Jurkat, Clone E6-1 (cell line): ENCODE measurements at regions not wholly inside any gene's neighbourhood (a gene's known extent, or its start where the extent isn't known, plus 50 kb on each side); places are given as distances from the start of the nearest gene placed in this dataset.

Source experiments
- DNase-seq: peaks from one replicate; pipeline ENCODE4 v3.0.0-alpha.2; 2011; ENCODE audit warnings: low read depth, low spot score
- H3K4me3 ChIP-seq: 2 replicates; pipeline ENCODE4 v1.5.1; 2011; ENCODE audit warnings: mild to moderate bottlenecking, low read length, control low read depth, moderate library complexity

DNA sequence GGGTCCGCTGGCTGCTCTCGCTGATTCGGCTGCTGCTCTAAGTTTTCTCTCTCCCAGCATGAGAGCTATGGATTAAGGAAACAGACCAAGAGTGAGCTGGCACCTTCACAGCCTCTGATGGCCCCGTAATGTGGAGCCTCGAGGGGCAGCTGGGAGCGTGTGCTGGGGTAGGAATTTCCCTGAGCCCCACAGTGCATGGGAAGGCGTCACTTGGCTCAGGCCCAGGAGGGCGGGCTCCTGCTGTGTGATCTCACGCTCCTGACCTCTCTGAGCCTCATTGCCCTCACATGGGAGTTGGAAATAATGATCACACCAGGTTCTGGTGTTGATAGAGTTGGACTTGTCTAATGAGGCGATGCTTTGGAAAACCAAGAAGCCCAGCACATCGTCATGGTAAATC is 238.6 kb upstream of the CRY1 start:
- DNase-seq, result no peak
- H3K4me3 ChIP-seq, result no peak overlapping the region

DNA sequence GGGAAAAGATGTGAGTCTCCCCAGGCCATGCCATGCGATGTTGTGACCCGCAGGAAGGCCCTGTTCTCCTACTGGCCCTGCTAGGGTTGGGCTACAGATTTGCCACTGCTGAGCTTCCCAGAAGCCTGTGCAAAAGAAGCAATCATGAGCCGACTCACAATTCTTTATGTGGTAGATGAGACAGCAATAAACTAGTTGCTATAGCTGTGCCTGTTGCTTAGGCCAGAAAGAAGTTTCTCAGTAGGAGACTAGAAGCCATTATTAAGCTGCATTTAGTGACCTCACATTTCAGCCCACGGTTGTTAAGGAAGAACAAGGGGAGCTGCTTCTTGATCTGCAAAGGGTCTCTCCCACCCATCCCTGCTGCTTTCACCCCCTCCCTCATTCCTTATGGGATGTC is 239.4 kb upstream of the CRY1 start:
- no peak overlapping the region for H3K4me3 ChIP-seq
- no peak for DNase-seq

DNA sequence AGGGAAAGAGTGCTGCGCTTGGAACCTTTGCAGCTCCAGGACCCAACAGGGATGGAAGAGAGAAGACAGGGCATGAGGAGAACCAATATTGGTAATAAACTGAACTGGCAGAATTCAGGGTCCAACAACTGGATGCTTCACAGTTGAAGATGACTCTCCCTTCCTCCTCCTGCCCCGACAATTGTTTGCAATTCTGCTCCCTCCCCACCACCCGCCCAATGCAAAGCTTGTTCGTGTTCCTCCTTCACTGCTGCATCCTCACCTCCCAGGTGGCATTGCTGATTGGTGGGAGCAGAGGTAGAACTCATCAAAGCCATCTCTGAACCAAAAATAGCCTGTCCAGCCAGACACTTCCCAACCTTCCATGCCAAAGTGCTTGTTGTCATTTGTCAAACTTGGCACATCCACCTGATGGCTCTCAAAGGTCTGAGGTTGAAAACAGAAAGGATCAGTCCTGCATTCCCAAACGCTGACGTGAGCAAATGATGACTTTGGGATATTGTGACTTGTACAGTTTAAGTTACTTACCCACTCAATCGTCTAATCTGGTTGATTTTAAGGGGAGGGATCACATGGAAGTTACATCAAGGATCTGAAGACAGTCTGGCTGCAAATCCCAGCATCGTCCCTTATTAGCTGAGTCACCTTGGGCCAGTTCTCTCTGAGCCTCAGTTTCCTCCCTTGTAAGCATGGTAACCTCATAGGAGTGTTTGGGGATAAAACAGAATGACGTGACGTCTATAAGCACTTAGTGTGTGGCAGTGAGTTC is 242.6 kb upstream of the CRY1 start:
- no peak overlapping the region for H3K4me3 ChIP-seq

DNA sequence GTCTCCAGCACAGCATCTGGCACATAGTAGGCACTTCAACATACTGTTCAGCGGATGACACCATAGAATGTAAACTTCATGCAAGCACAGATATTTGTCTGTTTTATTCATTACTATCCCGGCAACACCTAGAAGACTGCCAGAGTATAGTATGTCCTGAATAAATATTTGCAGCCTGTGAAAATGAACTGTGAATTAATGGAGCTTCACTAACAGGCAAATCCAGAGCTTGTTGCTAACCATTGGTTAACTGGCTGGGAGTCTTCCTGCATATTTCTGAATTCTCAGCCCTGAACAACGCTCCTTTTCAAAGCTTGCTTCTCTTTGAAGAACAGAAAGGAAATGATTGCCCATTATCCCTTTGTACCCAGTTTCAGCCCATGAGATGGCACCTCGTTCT is 243.3 kb upstream of the CRY1 start:
- H3K4me3 ChIP-seq, result no peak overlapping the region
- no peak for DNase-seq

More for the DNA sequence above, 242.6 kb upstream of the CRY1 start:
- DNase-seq, result no peak

DNA sequence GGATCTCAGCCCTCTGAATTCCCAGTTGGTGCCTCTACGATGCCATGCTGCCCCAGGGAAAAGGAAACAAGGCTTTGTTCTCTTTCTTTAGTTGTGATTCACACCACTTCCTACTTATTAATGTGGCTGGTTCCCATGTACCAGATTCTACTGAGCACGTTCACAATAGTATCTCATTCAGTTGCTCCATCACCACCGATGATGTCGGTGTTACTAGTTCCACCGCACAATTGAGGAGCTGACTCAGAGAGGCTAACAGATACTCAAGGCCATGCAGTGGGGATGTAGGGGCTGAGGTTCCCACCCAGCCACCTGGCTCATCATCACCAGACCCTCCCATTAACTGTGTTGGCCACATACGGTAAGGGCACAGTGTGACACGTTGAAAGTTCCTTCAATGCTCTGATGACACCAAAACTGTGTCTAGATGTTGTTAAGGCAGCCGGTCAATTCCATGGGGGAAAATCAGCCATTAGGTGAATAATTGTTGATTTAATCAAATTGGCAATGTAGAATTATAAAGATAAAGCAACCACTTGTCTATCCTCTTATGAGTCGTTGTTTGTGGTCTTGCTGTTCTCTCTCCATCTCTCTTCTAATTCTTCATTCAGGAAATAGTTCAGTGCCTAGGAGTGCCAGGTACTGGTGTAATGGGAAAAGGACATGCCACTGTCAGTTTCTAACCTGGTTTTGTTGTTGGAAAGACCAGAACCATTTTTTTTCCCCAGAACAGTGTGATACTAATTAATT is 244.2 kb upstream of the CRY1 start:
- no peak overlapping the region for H3K4me3 ChIP-seq

DNA sequence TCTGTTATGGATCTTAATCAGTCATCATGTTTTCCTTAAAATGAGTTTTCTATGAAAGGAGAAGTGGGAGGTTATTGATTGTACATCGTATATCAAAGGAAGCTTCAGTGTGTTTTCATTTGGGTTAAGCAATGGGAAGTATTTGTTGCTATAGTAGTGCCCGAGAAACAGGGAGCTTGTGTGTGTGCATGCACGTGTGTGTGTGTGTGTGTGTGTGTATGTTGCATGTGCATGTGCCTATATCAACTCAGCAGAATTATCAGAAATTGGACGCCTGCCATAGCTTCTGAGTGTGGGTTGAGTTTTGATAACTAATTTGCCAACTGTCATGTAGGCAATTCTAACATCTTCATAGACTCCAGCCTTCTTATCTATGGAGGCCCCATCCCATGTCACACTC is 246.1 kb upstream of the CRY1 start:
- no peak for DNase-seq
- no peak overlapping the region for H3K4me3 ChIP-seq

More for the DNA sequence above, 244.2 kb upstream of the CRY1 start:
- DNase-seq, result no peak

DNA sequence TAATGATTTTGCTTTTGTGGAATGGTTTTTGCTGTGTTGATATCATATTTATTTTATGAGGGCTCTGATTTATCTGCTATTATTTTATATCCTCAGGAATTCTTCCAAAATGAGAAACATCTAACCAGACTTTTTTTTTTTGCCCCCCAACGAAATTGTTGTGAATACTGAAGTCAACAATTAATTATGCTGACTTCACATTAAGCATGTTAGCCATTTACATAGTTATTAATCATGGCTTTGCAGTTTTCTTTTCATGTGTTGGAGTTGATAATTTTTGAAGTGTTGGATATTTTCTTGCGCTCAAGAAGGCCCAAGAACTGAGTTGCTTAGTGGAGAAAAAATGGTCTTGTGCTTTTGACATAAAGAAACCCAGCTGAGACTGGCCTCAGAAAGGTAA is 246.6 kb upstream of the CRY1 start:
- no peak overlapping the region for H3K4me3 ChIP-seq
- DNase-seq, result no peak

DNA sequence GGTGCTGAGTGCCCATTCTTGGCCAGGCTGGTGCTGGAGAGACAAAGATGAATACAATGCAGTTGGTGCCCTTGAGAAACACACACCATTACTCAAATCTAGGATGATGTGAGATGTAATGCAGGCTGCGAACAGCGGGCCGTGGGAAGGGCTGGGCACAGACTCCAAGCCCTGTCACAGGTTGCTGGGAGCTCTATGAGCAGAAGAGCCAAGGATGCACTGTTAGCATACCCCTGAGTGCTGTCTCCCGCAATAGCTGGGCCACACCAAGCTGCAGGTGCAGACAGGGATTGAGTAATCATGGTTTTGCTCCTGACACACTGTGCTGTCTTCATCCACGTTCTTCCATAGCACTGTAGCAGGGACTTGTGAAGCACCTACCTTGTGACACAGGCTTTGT is 247.5 kb upstream of the CRY1 start:
- H3K4me3 ChIP-seq, result no peak overlapping the region
- DNase-seq, result no peak

DNA sequence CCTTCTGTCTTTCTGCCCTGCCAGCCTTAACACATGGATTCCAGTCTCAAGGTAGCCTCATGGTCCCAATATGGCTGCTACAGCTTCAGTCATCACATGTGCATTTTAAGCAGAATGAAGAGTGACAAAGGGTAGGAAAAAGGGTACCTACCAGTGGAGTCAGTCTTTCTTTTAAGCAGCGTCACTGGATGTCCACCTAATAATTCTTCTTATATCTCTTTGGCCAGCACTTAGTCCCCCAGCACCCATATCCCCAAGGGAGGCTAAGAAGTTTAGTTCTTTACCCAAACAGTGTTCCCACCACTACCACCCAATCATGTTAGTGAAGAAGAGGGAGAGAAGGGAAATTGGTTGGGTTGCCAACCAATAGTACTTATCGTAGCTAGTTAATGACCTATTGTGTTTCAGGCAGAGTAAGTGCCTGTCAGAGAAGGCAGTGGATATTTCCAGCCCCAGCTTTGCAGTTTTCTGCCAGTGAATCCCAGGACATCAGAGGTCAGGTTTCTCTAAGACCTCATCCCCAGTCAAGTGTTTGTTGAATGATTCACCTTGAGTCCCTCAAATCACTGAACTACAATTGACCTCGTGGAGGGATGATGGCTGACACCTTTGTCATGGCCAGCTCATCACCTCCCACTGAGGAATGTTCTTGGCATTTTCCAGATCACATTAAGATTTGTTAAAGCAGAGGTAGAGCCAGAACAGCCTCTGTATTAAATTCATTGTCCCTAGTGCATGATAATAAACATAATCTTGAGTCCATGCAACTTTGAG is 250.9 kb upstream of the CRY1 start:
- no peak for DNase-seq
- H3K4me3 ChIP-seq, result no peak overlapping the region

DNA sequence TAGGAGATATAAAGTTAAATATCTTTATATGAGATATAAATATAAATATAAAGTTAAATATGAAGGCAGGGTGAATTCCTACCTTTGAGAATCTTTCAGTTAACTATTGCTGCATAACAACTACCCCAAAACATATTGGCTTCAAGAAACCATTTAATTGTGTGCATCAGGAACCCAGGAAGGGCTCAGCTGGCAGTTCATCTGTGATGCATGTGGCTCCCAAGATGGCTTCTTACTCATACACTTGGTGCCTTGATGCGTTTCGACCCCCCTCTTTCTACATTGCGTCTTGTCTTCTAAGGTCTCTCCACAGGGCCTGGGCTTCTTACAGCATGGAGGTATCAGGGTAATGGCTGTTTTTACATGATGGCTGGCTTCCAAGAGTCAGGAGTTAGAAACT is 253.9 kb upstream of the CRY1 start:
- no peak overlapping the region for H3K4me3 ChIP-seq
- no peak for DNase-seq

DNA sequence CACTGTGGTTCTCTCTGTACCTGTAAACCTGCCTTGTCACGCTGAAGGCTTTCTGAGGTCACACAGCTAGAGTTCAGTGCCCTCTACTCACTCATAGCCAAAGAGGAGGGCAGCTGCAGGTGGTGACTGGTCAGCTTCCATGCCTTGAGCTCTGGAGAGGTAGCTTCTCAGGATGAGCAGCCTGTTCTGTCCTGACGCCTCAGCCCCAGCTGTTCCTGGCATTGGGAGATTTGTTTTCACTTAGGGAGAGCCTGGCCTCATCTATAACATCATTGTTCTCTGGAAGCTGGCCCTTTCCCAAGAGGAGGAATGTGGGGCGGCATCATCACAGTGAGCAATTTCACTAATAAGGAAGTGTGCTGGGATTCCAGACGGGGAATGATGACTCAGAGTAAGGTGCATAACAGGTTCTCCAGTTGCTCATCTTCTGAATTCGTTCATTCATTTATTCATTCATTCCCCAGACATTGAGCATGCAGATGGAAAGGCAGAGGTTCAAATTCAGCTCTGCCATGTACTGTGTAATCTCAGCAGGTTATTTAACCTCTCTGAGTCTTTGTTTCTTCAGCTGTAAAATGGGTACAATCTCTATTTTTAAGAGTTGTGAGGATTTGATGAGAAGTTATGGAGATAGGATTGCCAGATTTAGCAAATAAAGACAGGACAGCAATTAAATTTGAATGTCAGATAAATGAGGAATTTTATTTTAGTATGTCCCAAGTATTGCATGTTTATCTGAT is 255.8 kb upstream of the CRY1 start:
- no peak for DNase-seq
- no peak overlapping the region for H3K4me3 ChIP-seq

DNA sequence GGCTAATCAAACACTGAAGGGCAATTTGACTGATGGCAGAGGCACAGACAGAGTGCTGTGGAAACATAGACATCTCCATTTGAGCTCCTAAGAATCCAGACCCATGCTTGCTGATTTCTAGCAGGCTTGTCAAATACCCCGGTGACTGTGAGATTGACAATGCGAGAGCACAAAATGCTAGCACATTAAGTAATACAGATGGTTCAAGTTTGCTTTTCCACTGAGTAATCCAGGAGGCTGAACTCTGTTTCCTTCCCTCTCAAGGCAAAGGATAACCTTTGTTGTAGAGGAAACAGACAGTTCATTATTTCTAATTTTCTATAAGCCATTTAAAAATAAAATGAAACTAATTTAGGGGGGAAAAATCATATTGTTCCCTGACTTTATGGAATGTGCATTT is 256.5 kb upstream of the CRY1 start:
- DNase-seq, result no peak
- no peak overlapping the region for H3K4me3 ChIP-seq

DNA sequence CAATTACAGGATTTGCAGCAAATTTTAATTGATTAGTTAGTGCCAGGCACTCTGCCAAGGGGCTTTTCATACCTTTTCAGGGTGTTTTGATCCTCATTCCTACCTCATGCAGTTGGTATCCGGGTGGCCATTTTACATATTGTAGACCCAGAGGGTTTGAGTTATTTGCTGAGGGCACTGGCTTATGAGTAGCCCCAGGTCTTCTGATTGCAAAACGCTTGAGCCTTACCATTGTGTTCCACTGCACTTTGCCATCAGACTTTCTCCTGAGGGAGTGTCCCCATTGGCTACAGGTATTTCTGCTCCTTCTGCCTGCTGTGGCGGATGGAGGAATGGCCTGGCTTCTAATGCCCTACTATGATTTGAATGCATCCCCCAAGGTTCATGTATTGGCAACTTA is 257.8 kb upstream of the CRY1 start:
- DNase-seq, result no peak
- no peak overlapping the region for H3K4me3 ChIP-seq

DNA sequence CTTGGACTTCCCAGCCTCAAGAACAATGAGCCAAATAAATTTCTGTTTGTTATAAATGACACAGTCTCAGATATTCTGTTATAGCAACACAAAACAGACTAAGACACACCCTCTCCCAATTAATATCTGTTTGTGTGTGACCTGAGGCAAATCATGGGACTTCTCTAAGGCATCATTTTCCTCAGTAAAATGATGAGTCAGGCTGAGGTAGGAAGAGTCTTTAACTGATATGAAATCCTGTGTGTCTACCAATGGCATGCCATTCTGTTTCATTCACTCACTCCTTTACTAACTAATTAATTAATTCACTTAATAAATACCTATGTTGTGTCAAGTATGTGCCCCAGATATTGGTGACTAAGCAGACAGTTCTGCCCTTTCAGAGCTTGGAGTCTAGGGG is 258.4 kb upstream of the CRY1 start:
- no peak for DNase-seq
- no peak overlapping the region for H3K4me3 ChIP-seq

DNA sequence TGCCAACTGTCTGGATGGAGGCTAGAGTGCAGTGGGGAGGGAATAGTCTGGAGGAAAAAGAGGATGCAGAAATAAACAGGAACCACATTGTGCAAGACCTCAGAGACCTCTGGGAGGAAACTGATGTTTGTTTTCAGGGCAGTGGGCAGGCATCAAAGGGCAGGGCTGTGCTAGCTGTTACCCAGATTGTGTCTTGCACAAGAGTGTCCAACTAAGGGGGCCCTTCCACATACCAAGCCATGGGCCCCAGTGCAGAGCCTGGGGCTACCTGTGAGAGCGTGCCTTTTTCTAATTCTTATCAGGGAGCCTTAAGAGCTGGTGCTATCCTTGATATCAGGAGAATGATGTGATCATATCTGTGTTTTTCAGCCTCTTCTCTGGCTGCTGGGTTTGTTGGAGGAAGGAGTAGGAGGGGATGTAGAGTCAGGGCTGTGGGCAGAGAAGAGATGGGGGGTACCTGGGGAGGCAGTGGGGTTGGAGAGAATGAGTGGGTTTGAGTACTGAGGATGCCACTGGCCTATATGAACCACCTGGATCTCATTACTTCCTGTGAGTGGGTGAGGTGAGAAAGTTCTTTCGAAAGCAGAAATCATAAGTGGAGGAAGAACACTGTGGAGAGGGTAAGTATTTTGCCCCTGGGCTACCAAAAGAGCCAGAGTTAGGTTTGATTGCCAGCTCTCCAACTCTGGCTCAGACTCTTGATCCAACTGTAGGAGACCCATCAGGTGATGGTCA is 259.2 kb upstream of the CRY1 start:
- DNase-seq, result no peak
- H3K4me3 ChIP-seq, result no peak overlapping the region

DNA sequence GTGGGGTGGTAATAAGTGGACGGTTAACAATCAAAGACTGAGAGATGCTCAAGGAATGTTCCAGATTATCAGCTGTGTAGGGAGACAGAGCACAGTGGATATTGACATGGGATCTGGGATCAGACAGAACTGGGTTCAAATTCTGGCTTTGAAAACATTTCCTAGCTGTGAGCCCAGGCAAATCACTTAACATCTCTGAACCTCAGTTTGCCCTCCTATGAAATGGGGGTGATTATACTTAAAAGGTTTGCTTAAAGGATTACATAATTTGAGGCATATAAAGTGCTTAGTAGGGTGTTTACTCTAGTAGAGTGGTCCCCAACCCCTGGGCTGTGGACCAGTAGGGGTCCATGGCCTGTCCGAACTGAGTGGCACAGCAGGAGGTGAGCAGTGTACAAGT is 260.0 kb upstream of the CRY1 start:
- DNase-seq, result no peak
- H3K4me3 ChIP-seq, result no peak overlapping the region

DNA sequence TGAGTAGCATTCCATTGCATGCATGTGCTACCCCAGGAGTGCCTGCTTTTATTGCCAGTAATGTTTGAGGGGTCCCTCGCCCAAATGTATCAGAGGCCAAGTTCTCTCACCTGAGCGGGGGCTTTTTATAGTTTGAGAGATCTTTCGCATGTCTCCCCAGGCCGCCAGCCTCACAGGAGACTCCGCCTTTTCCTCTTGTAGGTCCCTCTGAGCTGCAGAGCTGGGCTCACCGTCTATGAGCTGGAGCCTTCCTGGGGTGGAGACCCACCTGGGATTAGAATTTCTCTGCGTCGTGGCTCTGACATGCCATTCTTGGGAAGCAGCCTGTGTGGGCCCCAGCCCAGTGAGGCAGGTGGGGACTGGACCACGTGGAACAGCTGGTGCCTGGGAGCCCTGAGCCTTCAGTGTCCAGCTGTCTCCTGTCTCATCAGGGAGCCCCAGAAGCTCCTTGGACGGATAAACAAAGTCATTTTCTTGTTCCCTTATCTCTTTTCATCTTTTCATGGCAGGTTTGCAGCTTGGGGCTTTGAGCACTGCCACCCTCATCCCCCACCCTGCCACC is 261.7 kb upstream of the CRY1 start:
- H3K4me3 ChIP-seq, result no peak overlapping the region
- no peak for DNase-seq

DNA sequence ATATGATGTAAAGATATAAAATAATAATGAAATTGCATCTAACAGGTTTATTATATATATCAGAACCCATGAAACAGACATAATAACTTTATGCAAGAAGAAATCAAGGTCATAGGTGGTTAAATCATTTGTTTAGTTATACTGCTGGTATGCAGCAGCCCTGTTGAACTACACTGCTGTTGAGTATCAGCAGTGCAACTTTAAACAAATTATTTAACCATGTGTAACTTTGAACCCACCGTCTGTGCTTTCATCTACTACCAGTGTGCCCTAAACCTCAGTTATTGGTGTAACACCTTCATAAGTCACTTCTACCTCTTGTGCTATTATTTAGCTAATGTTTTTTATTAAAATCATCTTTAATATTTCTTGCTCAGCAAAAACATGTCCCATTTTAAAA is 262.3 kb upstream of the CRY1 start:
- DNase-seq, result no peak
- no peak overlapping the region for H3K4me3 ChIP-seq
